ENCODE measurements at regions not wholly inside any gene's neighbourhood (a gene's known extent, or its start where the extent isn't known, plus 50 kb on each side); places are given as distances from the start of the nearest gene placed in this dataset.

DNA sequence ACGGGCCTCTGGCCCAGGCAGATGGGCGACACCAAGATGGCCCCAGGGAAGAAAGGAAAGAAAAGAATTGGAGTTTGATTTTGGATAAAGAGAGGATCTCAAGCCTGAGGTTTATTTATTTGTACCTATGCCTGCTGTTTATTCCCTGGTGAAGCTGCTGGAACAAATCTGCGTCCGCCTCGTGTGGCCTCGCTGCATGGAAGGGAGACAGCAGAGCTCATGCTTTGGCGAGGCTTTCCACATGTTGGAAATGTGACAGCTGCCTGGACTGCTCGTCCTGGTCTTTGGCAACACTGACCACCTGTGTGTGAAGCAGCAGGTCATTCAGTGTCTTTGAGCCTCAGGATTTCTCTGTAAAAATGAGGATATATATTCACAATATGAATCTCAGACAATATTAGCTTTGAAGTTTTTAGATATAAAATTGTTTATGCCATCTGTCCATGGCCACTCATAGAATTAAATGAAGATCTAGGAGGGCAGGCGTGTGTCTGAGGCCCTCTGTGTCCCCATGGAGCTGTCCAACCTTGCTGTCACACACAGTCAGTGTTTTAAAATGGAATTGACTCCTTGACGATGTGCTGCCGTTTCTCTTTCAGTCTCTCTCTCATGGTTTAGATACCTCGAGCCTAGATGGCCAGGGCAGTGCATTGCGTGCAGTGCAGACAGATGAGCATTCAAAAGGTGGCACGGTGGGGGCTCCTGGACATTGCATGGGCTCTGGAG, 94.3 kb downstream of the SOCS6 start:
- DNase-seq (ENCODE audit: extremely low read depth, low read depth), result no peak

DNA sequence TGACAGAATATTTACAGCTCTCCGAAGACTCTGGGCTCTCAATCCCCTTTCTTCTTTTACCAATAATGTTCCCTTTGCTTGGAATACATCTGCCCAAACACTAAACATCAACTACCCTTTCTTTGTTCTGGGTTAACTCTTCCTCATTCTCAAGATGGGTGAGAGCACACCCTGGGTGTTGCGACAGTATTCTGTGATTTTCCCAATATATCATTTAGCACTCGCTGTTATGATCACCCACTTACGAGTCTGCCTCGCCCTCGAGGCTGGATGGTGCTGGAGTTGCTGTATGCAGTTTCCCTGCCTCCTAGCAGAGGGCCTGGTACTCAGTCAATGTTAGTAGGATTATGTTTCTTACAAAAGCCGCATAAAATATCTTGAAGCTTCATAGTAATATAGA, 93.2 kb downstream of the SOCS6 start:
- DNase-seq (ENCODE audit: extremely low read depth, low read depth), result peak; percentile 48

- DNase-seq (ENCODE audit: extremely low read depth, low read depth), result peak; percentile 78
These were observed 92.4 kb downstream of the SOCS6 start for GRCh38 chr18:70380915-70381896.

Small RNA genes lying in the stretch of these regions (small RNA-seq; reads per million reads assigned to genes)
- gene RN7SL795P, result 0.02 to 0.12 reads per million in 2 experiments
